ENCODE measurements at regions not wholly inside any gene's neighbourhood (a gene's known extent, or its start where the extent isn't known, plus 50 kb on each side); places are given as distances from the start of the nearest gene placed in this dataset.

DNA sequence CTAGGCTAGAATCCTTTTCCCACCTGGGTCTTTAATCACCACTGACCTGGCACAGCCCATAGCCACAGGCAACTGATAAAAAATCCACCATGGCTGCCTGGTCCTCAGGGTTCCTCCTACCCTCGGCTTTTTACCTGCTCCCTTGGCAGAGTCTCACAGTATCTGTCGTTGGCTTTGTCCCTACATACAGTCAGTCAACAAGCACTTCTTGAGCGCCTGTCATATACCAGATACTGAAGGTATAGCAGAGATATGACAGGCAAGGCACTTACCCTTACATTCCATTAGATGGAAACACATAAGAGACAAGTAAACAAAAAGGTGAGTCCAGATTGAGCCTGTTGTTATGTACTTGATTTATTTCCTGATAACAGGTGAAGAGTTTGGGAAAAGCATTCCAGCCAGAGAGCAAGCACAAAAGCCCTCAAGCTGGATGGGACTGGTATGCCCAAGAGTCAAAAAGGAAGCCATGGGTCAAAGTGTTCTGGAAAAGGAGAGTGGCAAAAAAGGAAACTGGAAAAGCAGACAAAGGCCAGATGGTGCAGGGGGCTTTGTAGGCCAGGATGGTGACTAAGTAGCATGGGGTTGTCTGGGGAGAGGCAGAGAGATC is 247.0 kb downstream of the CHD9NB start:
- H3K27me3 Mint-ChIP-seq (ENCODE audit: low read depth in 3 of 3): peaks cover 0 to 15% (median 5%) of the 10 kb centered on the region in 3 donors

GRCh38 chr16:52800432-52800831 is 252.3 kb downstream of the CHD9NB start:
- Mint-ChIP-seq H3K27me3 (ENCODE audit: low read depth in 3 of 3) (peaks cover 0 to 4% (median 2%) of the 10 kb centered on the region in 3 donors), H3K36me3 (no peaks in the 10 kb centered on the region)

More for the DNA sequence above, 247.0 kb downstream of the CHD9NB start:
- Mint-ChIP-seq H3K9me3 (peaks cover 0 to 3% (median 0%) of the 10 kb centered on the region in 6 donors), H3K4me3 (no peak overlapping the region), H3K36me3 (no peaks in the 10 kb centered on the region), H3K4me1 (no peaks in the 10 kb centered on the region), H3K27ac (no peak overlapping the region)
- no peak for DNase-seq

DNA sequence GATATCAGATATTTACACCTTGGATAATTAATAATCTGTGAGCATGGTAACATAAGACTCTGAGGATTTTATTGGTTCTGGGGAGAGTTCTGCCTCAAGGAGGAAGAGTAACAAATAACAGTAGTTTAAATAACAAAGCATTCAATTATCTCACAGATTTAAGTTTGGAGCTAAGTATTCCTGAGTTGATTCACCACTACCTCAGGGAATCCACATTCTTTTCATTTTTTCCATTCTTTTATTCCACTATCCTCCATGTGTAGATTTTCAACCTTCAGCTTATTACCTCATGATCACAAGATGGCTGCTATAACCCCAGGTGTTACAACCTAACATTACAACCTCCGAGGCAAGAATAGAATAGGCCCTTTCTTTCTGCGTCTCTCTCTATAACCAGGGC is 252.2 kb upstream of the TOX3 start:
- Mint-ChIP-seq H3K4me1 (no peaks in the 10 kb centered on the region), H3K27ac (no peak overlapping the region), H3K36me3 (no peaks in the 10 kb centered on the region), H3K27me3 (ENCODE audit: low read depth in 3 of 3) (peaks cover 0 to 2% (median 2%) of the 10 kb centered on the region in 3 donors), H3K4me3 (no peak overlapping the region), H3K9me3 (peaks cover 0 to 5% (median 2%) of the 10 kb centered on the region in 6 donors)
- no peak for DNase-seq

More at GRCh38 chr16:52800432-52800831, 252.3 kb downstream of the CHD9NB start:
- DNase-seq: no peak
- Mint-ChIP-seq H3K27ac (no peak overlapping the region), H3K4me1 (no peaks in the 10 kb centered on the region), H3K4me3 (no peak overlapping the region), H3K9me3 (peaks cover 0 to 5% (median 2%) of the 10 kb centered on the region in 6 donors)

GRCh38 chr16:52787709-52788108 is 240.8 kb upstream of the TOX3 start:
- no peak for DNase-seq
- Mint-ChIP-seq H3K36me3 (no peaks in the 10 kb centered on the region), H3K4me1 (no peaks in the 10 kb centered on the region), H3K4me3 (no peak overlapping the region), H3K27ac (no peak overlapping the region), H3K27me3 (ENCODE audit: low read depth in 3 of 3) (peaks cover 0 to 5% (median 3%) of the 10 kb centered on the region in 3 donors), H3K9me3 (peaks cover 0 to 5% (median under 1%) of the 10 kb centered on the region in 6 donors)

GRCh38 chr16:52786091-52786490 is 239.1 kb upstream of the TOX3 start:
- DNase-seq: no peak
- Mint-ChIP-seq H3K9me3 (peaks cover 0 to 3% (median under 1%) of the 10 kb centered on the region in 6 donors), H3K4me1 (no peaks in the 10 kb centered on the region), H3K27me3 (ENCODE audit: low read depth in 3 of 3) (peaks cover 1 to 5% (median 3%) of the 10 kb centered on the region in 3 donors), H3K36me3 (no peaks in the 10 kb centered on the region), H3K4me3 (no peak overlapping the region), H3K27ac (no peak overlapping the region)

DNA sequence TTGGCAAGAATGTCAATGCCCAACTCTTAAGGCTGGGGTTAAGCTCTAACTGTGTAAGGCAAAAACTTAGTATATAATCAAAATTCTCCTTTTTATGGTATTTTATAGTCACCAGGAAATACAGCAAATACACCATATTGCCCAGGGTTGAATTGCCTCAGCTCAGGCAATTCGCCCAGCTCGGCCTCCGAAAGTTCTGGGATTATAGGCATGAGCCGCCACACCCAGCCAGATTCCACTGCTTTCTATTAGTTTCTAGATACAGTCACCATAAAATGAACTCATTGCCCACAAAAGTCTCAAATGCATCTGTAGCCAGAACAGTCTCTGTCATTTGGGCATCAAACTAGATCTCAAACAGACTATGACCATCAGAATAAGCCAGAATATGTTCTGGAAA is 238.7 kb upstream of the TOX3 start:
- peaks cover 0 to 2% (median 0%) of the 10 kb centered on the region in 6 donors for H3K9me3 Mint-ChIP-seq
- H3K27me3 Mint-ChIP-seq (ENCODE audit: low read depth in 3 of 3): peaks cover 0 to 5% (median 3%) of the 10 kb centered on the region in 3 donors
- H3K27ac Mint-ChIP-seq: no peak overlapping the region
- DNase-seq: no peak
- no peaks in the 10 kb centered on the region for H3K4me1 Mint-ChIP-seq
- H3K36me3 Mint-ChIP-seq: no peaks in the 10 kb centered on the region
- no peak overlapping the region for H3K4me3 Mint-ChIP-seq

DNA sequence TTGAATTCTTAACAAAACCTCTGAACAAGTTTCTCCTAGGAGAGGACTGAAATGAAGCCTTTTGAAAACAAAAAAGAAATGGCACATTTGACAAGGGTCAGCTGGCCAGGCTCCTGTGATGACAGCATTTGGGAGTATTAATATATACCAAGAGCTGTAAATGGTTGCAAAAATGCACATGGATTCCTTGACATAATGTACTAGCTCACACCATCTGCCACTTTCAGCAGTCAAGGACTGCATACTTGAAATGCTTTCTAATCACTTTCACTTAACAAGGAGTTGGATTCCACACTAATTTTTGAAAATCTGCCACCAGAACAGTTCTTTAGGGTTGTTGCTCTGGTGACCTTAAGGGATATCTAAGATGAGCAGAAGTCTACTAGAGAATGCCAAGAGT is 236.7 kb upstream of the TOX3 start:
- H3K27ac Mint-ChIP-seq: no peak overlapping the region
- no peak overlapping the region for H3K4me3 Mint-ChIP-seq
- no peaks in the 10 kb centered on the region for H3K4me1 Mint-ChIP-seq
- peaks cover 0 to 1% (median 0%) of the 10 kb centered on the region in 6 donors for H3K9me3 Mint-ChIP-seq
- DNase-seq: no peak
- H3K36me3 Mint-ChIP-seq: no peaks in the 10 kb centered on the region
- peaks cover 0 to 5% (median 3%) of the 10 kb centered on the region in 3 donors for H3K27me3 Mint-ChIP-seq (ENCODE audit: low read depth in 3 of 3)

DNA sequence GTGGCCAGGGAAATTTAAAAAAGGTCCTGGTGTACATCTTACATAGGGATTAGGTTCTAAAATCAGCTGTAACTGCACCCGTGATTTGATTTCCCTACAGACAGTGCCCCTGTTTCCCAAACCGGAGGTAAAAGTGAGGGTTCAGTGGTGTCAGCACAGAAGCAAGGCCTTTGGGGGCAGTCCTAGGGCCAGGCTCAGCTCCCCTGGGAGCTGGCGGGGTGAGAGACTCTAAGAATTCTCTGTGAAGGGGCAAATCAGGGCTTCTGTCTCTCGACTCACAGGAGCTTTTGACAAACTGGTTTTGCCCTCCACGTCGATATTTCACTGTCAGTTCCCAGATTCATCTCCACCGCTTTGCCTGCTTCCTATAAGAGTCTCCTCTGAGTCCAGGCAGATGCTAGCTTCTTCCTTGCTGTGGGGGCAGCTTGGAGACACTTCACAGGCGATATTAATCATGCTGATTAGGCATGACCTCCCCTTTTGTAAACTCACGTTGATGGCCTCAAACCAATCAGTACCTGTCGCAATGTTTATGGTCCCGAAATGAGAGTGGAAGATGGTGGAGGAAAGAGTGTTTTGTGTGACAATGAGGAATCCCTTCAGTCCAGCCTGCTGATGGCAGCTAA is 234.2 kb upstream of the TOX3 start:
- H3K4me3 Mint-ChIP-seq: no peak overlapping the region
- no peaks in the 10 kb centered on the region for H3K4me1 Mint-ChIP-seq
- no peaks in the 10 kb centered on the region for H3K36me3 Mint-ChIP-seq
- H3K27me3 Mint-ChIP-seq (ENCODE audit: low read depth in 3 of 3): peaks cover 0 to 5% (median 3%) of the 10 kb centered on the region in 3 donors
- H3K27ac Mint-ChIP-seq: no peak overlapping the region
- H3K9me3 Mint-ChIP-seq: peaks cover 0 to 4% (median 0%) of the 10 kb centered on the region in 6 donors
- DNase-seq: no peak

DNA sequence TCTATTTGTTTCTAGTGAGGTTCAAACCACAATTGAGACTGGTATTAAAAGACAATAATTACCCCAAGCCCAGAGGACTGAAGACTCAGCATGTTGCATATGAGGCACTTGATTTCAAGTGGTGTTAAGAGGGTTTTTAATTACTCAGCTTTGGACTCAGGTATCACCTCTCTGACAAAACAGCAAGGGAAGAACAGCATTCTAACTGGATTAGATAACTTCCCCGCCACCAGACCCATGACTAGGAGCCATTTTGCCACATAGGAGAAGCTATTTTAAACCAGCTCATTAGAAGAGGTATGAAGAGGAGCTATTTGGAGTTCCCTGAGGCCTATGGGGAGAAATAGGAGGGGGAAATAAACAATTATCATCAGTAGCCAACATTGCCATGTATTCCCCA is 226.1 kb upstream of the TOX3 start:
- H3K4me1 Mint-ChIP-seq: no peaks in the 10 kb centered on the region
- H3K4me3 Mint-ChIP-seq: no peak overlapping the region
- H3K36me3 Mint-ChIP-seq: no peaks in the 10 kb centered on the region
- H3K27ac Mint-ChIP-seq: no peak overlapping the region
- H3K9me3 Mint-ChIP-seq: peaks cover 0 to 3% (median 0%) of the 10 kb centered on the region in 6 donors
- peaks cover 0 to 2% (median 0%) of the 10 kb centered on the region in 3 donors for H3K27me3 Mint-ChIP-seq (ENCODE audit: low read depth in 3 of 3)
- DNase-seq: no peak

DNA sequence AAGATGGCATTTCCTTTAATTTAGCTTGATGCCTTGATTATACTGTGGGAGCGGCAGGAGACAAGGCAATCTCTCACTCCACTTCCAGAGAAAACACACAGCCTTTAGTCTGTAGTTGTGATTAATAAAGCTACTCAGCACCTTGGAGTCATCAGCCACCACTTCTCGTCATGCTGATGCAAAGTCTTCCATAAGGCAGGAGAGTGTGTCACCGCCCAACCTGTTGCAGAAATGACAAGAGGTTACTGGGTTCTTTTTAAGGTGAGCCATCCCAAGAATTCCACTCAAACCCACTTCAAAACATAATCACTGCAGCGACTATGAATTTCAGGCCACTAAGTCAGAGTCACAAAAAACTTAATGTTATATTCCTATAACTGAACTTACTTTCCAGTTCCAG is 223.9 kb upstream of the TOX3 start:
- Mint-ChIP-seq H3K36me3 (no peaks in the 10 kb centered on the region), H3K27me3 (ENCODE audit: low read depth in 3 of 3) (peaks cover 0 to 2% (median 2%) of the 10 kb centered on the region in 3 donors), H3K4me1 (no peaks in the 10 kb centered on the region), H3K4me3 (no peak overlapping the region), H3K9me3 (peaks cover 0 to 1% (median 0%) of the 10 kb centered on the region in 6 donors), H3K27ac (no peak overlapping the region)
- no peak for DNase-seq

GRCh38 chr16:52758473-52758855 is 211.5 kb upstream of the TOX3 start:
- no peak overlapping the region for H3K27ac Mint-ChIP-seq
- H3K4me3 Mint-ChIP-seq: no peak overlapping the region
- H3K27me3 Mint-ChIP-seq (ENCODE audit: low read depth in 3 of 3): no peaks in the 10 kb centered on the region
- no peaks in the 10 kb centered on the region for H3K4me1 Mint-ChIP-seq
- H3K36me3 Mint-ChIP-seq: no peaks in the 10 kb centered on the region
- H3K9me3 Mint-ChIP-seq: peaks cover 0 to 6% (median 0%) of the 10 kb centered on the region in 6 donors
- DNase-seq: no peak

- Mint-ChIP-seq H3K4me3 (no peak overlapping the region), H3K27me3 (ENCODE audit: low read depth in 3 of 3) (no peaks in the 10 kb centered on the region), H3K27ac (no peak overlapping the region), H3K9me3 (peaks cover 0 to 6% (median 0%) of the 10 kb centered on the region in 6 donors), H3K4me1 (no peaks in the 10 kb centered on the region), H3K36me3 (no peaks in the 10 kb centered on the region)
- DNase-seq: no peak
Measured at GRCh38 chr16:52757746-52758472, 211.0 kb upstream of the TOX3 start.

DNA sequence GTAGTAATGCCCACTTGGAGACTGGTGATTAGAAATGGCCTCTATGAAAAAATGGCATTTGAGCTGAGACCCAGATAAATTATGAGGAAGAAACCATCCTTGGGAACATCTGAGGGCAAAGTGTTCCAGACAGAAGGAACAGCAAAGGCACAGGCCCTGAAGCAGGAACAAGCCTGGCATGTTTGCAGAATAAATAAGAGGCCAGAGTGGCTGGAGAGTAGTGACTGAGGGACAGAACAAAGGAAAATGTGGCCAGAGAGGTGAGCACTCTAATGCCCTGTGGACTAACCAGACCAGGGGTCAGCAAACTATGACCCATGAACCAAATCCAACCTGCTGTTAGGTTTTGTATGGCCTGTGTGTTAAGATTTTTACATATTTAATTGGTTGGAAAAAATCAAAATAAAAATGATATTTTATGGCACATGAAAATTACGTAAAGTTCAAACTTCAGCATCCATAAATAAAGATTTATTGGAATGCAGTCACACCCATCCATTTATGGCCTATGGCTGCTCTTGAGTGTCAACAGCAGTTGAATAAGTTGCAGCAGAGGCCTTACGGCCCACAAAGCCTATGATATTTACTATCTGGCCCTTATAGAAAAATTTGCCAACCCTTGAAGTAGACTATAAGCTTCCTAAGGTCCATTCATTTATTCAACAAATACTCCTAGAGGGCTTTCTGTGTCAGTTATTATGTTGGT is 210.0 kb upstream of the TOX3 start:
- H3K36me3 Mint-ChIP-seq: no peaks in the 10 kb centered on the region

GRCh38 chr16:52755396-52755795 is 208.5 kb upstream of the TOX3 start:
- Mint-ChIP-seq H3K27ac (no peak overlapping the region), H3K4me3 (no peak overlapping the region), H3K9me3 (peaks cover 0 to 2% (median 0%) of the 10 kb centered on the region in 6 donors), H3K27me3 (ENCODE audit: low read depth in 3 of 3) (no peaks in the 10 kb centered on the region), H3K36me3 (no peaks in the 10 kb centered on the region), H3K4me1 (no peaks in the 10 kb centered on the region)
- no peak for DNase-seq

More for the DNA sequence above, 210.0 kb upstream of the TOX3 start:
- Mint-ChIP-seq H3K4me1 (no peaks in the 10 kb centered on the region), H3K9me3 (peaks cover 0 to 2% (median 0%) of the 10 kb centered on the region in 6 donors), H3K27me3 (ENCODE audit: low read depth in 3 of 3) (no peaks in the 10 kb centered on the region), H3K27ac (no peak overlapping the region), H3K4me3 (no peak overlapping the region)
- DNase-seq: no peak

Measured in immature natural killer cell (primary cell).